K562 (cell line): ENCODE measurements at regions not wholly inside any gene's neighbourhood (a gene's known extent, or its start where the extent isn't known, plus 50 kb on each side); places are given as distances from the start of the nearest gene placed in this dataset.

Experiments used
- ATAC-seq: fragments of 200-7000 bp; cut with Tn5 transposase; 3 replicates; pipeline ENCODE4 v1.9.1; 2020; ENCODE audit warnings: moderate library complexity
- BruUV-seq: library from RNA; stranded (reverse); fragments of 400-500 nt; replicated peaks from 2 replicates; lab custom pipeline; 2021; lab: Mats Ljungman, UMichigan
- CTCF ChIA-PET: fragments of 300-600 bp; formaldehyde crosslinking; extraction: SDS; loops from one replicate; lab custom pipeline; 2021; ENCODE audit warnings: low intra/inter-chr PET ratio; lab: Yijun Ruan, JAX
- POLR2A ChIA-PET: fragments of 300-600, 350-650 bp; sonication (Branson Sonifier 250); formaldehyde crosslinking; extraction: SDS; loops from one replicate; lab custom pipeline; 2021; ENCODE audit warnings: antibody characterized with exemption, inconsistent platforms; lab: Yijun Ruan, JAX
- DNase-seq, 4 experiments: peaks; one replicate each; pipeline versions ENCODE4 v3.0.0 to v3.0.0-alpha.2; 2011 to 2018; ENCODE audit warnings: low spot score in 3 of 4, mixed read lengths in 3 of 4; ENCODE audit errors: extremely low read depth in 1 of 4
- FAIRE-seq: peaks from 2 replicates; lab custom pipeline; 2011; peaks lifted over from hg19 to GRCh38; lab: Jason Lieb, UNC
- H2AFZ ChIP-seq: 2 replicates; pipeline ENCODE4 v1.6.0; 2011; ENCODE audit warnings: low read depth, low read length, control low read depth, inconsistent platforms
- H3K27ac ChIP-seq: fragments of 200-600 bp; 3 replicates; pipeline ENCODE4 v1.8.0; 2011; ENCODE audit warnings: low read depth, mild to moderate bottlenecking, control low read depth, inconsistent platforms, low read length, moderate library complexity, mixed read lengths; ENCODE audit errors: extremely low read depth
- H3K27me3 ChIP-seq, 2 experiments: fragments of 300-600 bp in 1 of 2; 2 replicates in 1 of 2; 3 replicates in 1 of 2; pipeline versions ENCODE4 v1.6.0 to v1.8.0; 2011; ENCODE audit warnings: inconsistent platforms in 2 of 2, low read length in 2 of 2, mild to moderate bottlenecking in 1 of 2, mixed read lengths in 1 of 2, moderate library complexity in 1 of 2; ENCODE audit not compliant: control insufficient read depth in 2 of 2, insufficient read depth in 2 of 2
- H3K36me3 ChIP-seq: fragments of 300-600 bp; 3 replicates; pipeline ENCODE4 v1.8.0; 2011; ENCODE audit warnings: mild to moderate bottlenecking, low read length, inconsistent platforms; ENCODE audit not compliant: control insufficient read depth, insufficient read depth
- H3K4me1 ChIP-seq, 2 experiments: fragments of 200-600 bp in 1 of 2; replicated peaks in 1 of 2; 2 replicates in 1 of 2; 3 replicates in 1 of 2; pipeline versions ENCODE4 v1.5.1 to v1.8.0; 2011; ENCODE audit warnings: inconsistent platforms in 2 of 2, low read length in 2 of 2, mild to moderate bottlenecking in 1 of 2, mixed read lengths in 1 of 2, moderate library complexity in 1 of 2; ENCODE audit not compliant: control insufficient read depth in 2 of 2, insufficient read depth in 2 of 2
- H3K4me2 ChIP-seq: 2 replicates; pipeline ENCODE4 v1.6.1; 2011; ENCODE audit warnings: low read length, control low read depth, inconsistent platforms, mixed read lengths; ENCODE audit not compliant: insufficient read depth
- H3K4me3 ChIP-seq: fragments of 200-600 bp; sonication (generic), shearing (Covaris generic); 2 replicates; pipeline ENCODE4 v1.5.1; 2016; ENCODE audit warnings: control low read depth, inconsistent platforms
- H3K79me2 ChIP-seq: fragments of 200-600 bp; 3 replicates; pipeline ENCODE4 v1.8.0; 2011; ENCODE audit warnings: low read length, inconsistent platforms; ENCODE audit not compliant: control insufficient read depth, insufficient read depth
- H3K9ac ChIP-seq, 2 experiments: 2 replicates each; pipeline versions ENCODE4 v1.6.0 to v1.6.1; 2011; ENCODE audit warnings: low read depth in 2 of 2, low read length in 2 of 2, control low read depth in 1 of 2, inconsistent platforms in 1 of 2, mild to moderate bottlenecking in 1 of 2, mixed read lengths in 1 of 2; ENCODE audit not compliant: insufficient read depth in 1 of 2
- H3K9me1 ChIP-seq: one replicate; pipeline ENCODE4 v1.6.0; 2011; ENCODE audit warnings: inconsistent platforms, mild to moderate bottlenecking, low read length, moderate library complexity; ENCODE audit not compliant: control insufficient read depth, insufficient read depth
- H3K9me3 ChIP-seq: replicated peaks from 2 replicates; pipeline ENCODE4 v1.5.1; 2011; ENCODE audit warnings: low read depth, low read length, inconsistent platforms; ENCODE audit not compliant: control insufficient read depth, insufficient read depth
- H4K20me1 ChIP-seq: replicated peaks from 2 replicates; pipeline ENCODE4 v1.6.1; 2011; ENCODE audit warnings: low read length, inconsistent platforms, mixed read lengths; ENCODE audit not compliant: control insufficient read depth, insufficient read depth
- HES1 ChIP-seq: fragments of 450-650 bp; IDR thresholded peaks from 2 replicates; pipeline ENCODE4 v1.6.1; 2016; ENCODE audit warnings: low read depth, mild to moderate bottlenecking, moderate library complexity
- JUNB ChIP-seq: fragments of 450-650 bp; formaldehyde crosslinking; conservative IDR thresholded peaks from 2 replicates; pipeline ENCODE4 v1.4.0; 2020; ENCODE audit warnings: mild to moderate bottlenecking
- MGA ChIP-seq: fragments of 450-650 bp; IDR thresholded peaks from 2 replicates; pipeline ENCODE4 v1.6.1; 2016; ENCODE audit warnings: mild to moderate bottlenecking, moderate library complexity
- NR0B1 ChIP-seq: fragments of 450-650 bp; IDR thresholded peaks from one replicate; pipeline ENCODE4 v1.6.1; 2018; ENCODE audit warnings: mild to moderate bottlenecking, moderate library complexity; ENCODE audit not compliant: partially characterized antibody
- NR1H2 ChIP-seq: sonication (generic); formaldehyde crosslinking; IDR thresholded peaks from 2 replicates; pipeline ENCODE4 v1.4.0; 2020; ENCODE audit warnings: mild to moderate bottlenecking, missing genetic modification reagents
- NR4A1 ChIP-seq, 2 experiments: fragments of 250-450 bp in 1 of 2; fragments of 450-650 bp in 1 of 2; sonication (Bioruptor Pico) in 1 of 2; IDR thresholded peaks; 2 replicates each; pipeline versions ENCODE4 v1.4.0 to v1.6.1; 2016 to 2020; ENCODE audit warnings: mild to moderate bottlenecking in 2 of 2, missing compliant biosample characterization in 1 of 2, missing genetic modification characterization in 1 of 2, moderate library complexity in 1 of 2
- NRF1 ChIP-seq, 2 experiments: fragments of 450-650 bp; IDR thresholded peaks in 1 of 2; conservative IDR thresholded peaks in 1 of 2; 2 replicates each; pipeline ENCODE4 v1.6.1; 2014; ENCODE audit warnings: mild to moderate bottlenecking in 2 of 2
- ZNF696 ChIP-seq: fragments of 250-450 bp; sonication (Bioruptor Pico); conservative IDR thresholded peaks from 2 replicates; pipeline ENCODE4 v1.4.0; 2020; ENCODE audit warnings: mild to moderate bottlenecking, moderate library complexity
- WGBS: fragments of 100-300 bp; shearing (Covaris generic); methylation state at CpG from one replicate; pipeline ENCODE4 v1.1.6; 2016; ENCODE audit warnings: low coverage, mixed read lengths; ENCODE audit not compliant: insufficient coverage; ENCODE audit errors: missing lambda C conversion rate; 5-methylcytosine and 5-hydroxymethylcytosine counted together
- in situ Hi-C: fragments of 300-500 bp; cut with MboI; formaldehyde crosslinking; loops from 4 replicates; pipeline ENCODE4 v1.15.0; 2018; ENCODE audit warnings: inconsistent platforms, mixed read lengths
- intact Hi-C: fragments of 100-400 bp; cut with micrococcal nuclease; formaldehyde crosslinking; loops from 2 replicates; pipeline ENCODE4 v1.14.2; 2022

- no peak overlapping the region for H3K27ac ChIP-seq
- 19% methylated on average over 3 of the region's 3 CpGs for WGBS
- FAIRE-seq (no peak), DNase-seq (no peak), ATAC-seq (no peak)
- H3K27me3 ChIP-seq, result no peaks in the 10 kb centered on the region
- POLR2A ChIA-PET, result no interaction called here
- H3K9me1 ChIP-seq, result no peaks in the 10 kb centered on the region
- H3K4me2 ChIP-seq, result no peak overlapping the region
- 0 out of 2 replicates have a peak overlapping the region, but pooled peaks have one; percentile 22 for H2AFZ ChIP-seq
- H3K9me3 ChIP-seq, result no peaks in the 10 kb centered on the region
- H3K36me3 ChIP-seq, result no peaks in the 10 kb centered on the region
- H3K4me1 ChIP-seq, result no peaks in the 10 kb centered on the region
- no peak overlapping the region for H3K9ac ChIP-seq
- H4K20me1 ChIP-seq, result no peaks in the 10 kb centered on the region
- no peaks in the 10 kb centered on the region for H3K79me2 ChIP-seq
- CTCF ChIA-PET, result no interaction called here
- no peak overlapping the region for H3K4me3 ChIP-seq
- no TSS peak for BruUV-seq
- intact Hi-C loops (no loop called here), in situ Hi-C loops (no loop called here)
- no peak for TF ChIP-seq HES1
- TF ChIP-seq ZNF696 (CRISPR knock-in tag), result no peak
- no peak for TF ChIP-seq NRF1 (conservative IDR thresholded peaks at IDR 0.05 in 1 of 2, IDR thresholded peaks at IDR 0.05 in 1 of 2)
- TF ChIP-seq JUNB, result no peak
- TF ChIP-seq NR1H2 (CRISPR knock-in tag), result no peak
- TF ChIP-seq NR4A1 (CRISPR knock-in tag; IDR thresholded peaks at IDR 0.05), result no peak
- no peak for TF ChIP-seq NR4A1 (tag; IDR thresholded peaks at IDR 0.05)
- no peak for TF ChIP-seq NR0B1
- TF ChIP-seq MGA, result no peak
These were observed 72.1 kb upstream of the RASA1 start for GRCh38 chr5:87195616-87196015.
